ENCODE measurements at regions not wholly inside any gene's neighbourhood (a gene's known extent, or its start where the extent isn't known, plus 50 kb on each side); places are given as distances from the start of the nearest gene placed in this dataset.
"Not testable (repeated sequence)": the region's sequence is repeated elsewhere in the genome, so short reads cannot be mapped to it uniquely, and the experiment has no call there.

DNA sequence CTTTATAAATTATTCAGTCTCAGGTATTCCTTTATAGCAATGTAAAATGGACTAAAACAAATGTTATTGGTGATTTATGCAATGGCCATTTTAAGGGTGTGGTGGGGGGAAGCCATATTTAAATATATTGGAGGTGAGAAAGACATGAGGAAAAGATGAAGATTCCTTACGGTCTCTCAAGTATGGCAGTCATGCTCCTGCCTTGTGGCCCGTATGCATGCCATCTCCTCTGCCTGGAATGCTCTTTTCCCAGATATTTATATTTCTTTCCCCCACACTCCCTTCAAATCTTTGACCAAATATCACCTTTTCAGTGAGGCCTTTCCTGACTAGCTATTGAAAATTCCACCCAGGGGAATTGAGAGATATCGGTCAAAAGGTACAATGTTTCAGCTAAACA is 206.0 kb downstream of the POTEM start:
- not testable (repeated sequence) for TF ChIP-seq CTCF, EP300, POLR2A (IDR thresholded peaks at IDR 0.05)

Data from tibial nerve (tissue), 4 donors.